GM21529 (cell line): ENCODE measurements at regions not wholly inside any gene's neighbourhood (a gene's known extent, or its start where the extent isn't known, plus 50 kb on each side); places are given as distances from the start of the nearest gene placed in this dataset.

Experiments used
- ATAC-seq: cut with Tn5 transposase; IDR thresholded peaks from one replicate; pipeline ENCODE4 v1.9.1; 2021; ENCODE audit not compliant: unreplicated experiment

DNA sequence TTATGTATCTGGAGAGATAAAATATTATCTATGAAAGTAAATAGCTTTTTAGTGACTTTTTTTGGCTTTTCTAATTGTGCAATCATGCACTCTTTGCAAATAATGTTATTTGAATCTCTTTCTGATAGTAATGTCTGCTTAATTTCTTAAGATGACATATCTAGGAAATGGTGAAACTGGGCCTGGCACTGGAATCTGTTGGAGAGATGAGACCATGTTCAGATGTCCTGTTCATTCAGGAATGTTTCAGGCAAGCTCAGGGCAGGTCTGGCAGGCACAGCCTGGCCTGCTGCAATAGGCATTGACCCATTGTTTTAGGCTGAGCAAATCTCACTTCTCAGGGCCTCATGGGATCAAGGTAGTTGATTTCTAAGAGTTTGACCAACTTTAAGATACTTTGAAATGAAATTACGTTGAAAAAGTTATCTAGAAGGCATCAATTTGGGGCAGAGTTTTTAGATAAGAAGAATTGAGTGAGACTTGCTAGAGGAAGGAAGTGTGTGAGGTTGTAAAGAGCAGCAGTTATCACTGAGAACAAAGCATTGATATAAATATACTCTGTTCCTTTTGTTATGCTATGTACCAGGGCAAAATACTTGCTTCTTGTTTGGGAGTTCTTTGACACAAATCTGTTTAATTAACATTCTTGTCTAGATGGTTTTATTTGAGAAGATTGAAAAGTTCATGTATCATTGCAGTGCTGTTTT, 133.0 kb upstream of the LEF1 start:
- ATAC-seq: no peak

DNA sequence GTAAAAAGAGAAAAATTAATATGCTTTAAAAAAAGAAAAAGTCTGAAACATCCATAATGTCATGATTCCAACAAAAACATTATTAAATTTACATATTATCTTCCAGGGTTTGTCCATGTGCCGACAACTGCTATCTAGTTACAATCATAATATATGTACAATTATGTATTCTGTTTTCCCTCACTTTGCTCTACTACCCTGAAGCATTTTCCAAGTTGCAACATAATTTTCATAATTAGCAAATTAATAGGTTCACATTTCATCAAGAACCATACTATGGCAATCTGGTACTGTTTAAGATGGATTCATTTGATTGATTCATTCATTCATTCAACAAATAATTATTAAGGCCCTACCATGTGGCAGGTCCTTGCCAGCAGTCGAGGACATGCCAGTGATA, 128.9 kb upstream of the LEF1 start:
- no peak for ATAC-seq

DNA sequence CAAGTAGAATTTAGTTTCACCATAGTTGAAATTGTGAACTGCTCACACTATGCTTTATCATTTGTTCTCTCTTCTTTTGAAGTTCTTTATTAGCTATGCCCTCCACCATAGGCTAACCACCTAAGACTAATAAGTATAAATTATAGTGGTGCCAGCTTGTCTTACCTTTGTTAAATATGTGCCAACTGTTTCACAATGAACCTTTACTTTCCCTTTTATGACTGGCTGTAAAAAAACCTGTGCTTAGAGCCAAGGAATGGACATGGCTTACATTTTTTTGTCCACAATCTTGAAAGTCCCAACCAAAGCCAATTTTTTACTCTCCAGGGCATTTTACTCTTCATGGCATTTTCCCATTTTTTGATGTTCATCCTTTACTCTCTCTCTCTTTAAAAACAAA, 123.5 kb upstream of the LEF1 start:
- ATAC-seq: no peak

DNA sequence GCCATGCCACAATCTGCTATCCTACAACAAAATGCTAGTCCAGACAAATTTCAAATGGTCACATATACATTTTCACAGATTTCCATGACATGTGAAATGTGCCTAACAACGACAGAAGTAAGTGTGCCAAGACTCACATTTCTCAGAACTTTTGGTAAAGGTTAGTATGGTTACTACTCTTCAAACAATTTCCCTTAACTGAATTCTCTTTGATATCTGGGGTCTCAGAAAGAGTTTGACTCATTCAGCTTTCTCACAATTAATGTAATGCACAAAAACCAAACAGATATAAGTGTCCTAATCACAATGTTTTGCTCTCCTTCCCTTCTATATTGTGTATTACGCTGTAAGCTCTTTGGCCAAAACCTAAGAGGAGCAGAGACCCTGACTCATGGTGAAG, 122.4 kb upstream of the LEF1 start:
- ATAC-seq: no peak

DNA sequence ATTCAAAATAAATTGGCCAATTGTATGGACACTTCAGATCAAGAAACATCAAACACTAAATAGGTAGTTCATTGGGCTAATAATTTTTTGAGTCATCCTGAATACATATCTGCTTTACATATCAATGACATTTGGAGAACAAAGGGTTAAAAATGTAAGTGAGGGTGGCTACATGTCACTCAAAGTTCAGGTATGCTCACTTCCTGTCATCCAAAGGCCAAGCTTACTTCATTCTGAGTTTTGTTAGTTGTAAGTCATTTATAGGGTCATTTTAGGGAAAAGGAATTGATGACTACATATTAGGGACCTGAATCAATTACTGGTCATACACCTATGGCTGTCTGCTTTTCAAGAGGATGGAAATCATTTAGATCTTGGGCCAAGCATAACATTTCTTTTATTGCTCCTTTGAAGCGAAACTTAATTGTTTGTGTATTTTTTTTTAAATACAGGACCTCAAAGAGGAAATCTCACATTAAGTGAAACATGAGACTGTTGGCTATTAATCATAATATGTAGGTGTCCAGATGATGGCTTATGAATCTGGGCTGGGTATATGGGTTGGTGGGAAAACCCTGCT, 119.2 kb upstream of the LEF1 start:
- ATAC-seq: no peak

DNA sequence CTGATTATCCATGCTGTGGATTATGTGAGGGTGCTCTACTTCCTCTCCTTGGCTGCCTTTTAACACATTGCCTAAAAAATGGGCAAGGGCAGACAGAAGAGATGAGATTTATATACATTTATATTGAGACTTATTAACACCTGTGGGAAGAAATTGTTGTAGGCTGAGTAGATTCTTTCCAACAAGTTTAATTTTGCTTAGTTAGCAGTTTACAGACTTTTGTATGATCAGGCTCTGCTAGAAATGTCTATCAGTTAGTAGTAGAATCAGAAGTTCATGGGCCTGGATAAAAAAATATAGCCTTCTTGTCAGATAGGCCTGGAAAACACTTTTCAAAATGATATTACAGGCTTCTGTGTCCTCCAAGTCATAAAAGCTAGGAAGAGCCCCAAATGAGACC, 111.3 kb upstream of the LEF1 start:
- ATAC-seq: no peak

DNA sequence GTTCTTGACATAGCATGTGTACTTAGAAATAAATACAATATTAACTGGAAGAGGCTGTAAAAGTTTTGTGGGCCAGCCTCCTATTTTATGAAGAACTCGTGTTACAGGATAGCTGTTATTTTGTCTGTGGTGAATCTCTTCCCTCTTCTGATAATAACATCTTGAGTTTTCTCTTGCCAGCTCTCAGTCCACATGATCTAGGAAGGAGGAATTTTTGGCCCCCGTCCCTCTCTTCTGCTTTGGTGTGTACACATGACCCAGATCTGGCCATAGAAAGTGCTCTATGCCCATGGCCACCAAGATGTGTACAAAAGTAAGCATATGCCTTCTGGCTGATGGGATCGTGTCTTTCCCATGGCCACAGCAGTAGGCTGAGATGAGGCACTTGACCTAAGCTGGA, 108.0 kb upstream of the LEF1 start:
- ATAC-seq: no peak

DNA sequence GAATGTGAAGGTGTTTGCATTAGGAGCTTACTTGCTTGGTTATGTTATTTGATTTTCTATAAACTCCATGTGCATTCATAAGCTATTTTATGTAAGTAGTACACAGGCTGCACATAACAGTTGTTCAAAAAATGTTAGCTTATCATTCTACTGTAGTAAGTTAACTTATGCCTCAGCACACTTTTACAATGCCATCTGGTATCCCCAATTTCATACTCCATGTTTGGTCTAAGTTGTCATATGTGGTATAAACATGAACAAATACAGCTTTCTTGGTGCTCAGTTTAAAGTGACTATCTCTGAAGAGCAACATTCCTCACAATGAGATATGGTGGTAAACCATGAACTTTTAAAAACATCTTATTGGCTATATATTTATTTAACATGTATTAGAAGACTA, 104.3 kb upstream of the LEF1 start:
- no peak for ATAC-seq

DNA sequence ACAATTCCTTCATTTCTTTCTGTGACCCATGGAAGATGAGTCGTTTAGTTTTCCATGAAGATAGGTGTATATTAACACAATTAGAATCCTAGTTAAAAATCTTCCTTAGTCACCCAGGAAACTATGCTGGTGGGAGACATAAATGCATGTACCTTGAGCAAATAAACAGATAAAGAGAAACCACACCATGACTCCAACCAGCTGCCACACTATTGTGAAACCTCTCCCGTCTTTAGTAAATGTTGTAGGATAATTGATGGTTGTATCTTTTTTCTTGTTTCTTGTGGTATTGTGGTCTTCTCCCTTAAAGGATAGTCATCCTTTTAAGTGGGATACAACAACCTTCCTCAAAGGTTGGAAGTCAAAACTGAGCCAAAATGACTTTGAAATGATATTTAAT, 103.8 kb upstream of the LEF1 start:
- no peak for ATAC-seq

DNA sequence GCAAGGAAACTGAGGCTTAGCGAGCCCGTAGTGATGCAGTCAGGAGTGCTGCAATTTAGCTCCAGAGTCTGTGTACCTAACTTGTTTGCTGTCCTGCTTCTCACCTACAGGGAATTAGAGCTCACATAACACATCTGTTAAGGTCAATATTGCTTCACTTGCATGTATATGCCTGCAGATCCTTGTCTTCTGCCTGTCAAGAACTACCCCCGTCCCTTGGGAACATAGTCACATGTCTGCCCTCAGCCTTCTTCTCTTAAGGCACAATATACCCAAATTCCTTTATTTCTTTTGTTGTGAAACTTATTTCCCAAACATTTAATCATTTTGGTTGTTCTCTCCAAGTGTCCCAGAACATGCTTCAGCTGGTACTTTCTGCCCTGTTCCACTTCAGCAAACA, 103.3 kb upstream of the LEF1 start:
- ATAC-seq: no peak

DNA sequence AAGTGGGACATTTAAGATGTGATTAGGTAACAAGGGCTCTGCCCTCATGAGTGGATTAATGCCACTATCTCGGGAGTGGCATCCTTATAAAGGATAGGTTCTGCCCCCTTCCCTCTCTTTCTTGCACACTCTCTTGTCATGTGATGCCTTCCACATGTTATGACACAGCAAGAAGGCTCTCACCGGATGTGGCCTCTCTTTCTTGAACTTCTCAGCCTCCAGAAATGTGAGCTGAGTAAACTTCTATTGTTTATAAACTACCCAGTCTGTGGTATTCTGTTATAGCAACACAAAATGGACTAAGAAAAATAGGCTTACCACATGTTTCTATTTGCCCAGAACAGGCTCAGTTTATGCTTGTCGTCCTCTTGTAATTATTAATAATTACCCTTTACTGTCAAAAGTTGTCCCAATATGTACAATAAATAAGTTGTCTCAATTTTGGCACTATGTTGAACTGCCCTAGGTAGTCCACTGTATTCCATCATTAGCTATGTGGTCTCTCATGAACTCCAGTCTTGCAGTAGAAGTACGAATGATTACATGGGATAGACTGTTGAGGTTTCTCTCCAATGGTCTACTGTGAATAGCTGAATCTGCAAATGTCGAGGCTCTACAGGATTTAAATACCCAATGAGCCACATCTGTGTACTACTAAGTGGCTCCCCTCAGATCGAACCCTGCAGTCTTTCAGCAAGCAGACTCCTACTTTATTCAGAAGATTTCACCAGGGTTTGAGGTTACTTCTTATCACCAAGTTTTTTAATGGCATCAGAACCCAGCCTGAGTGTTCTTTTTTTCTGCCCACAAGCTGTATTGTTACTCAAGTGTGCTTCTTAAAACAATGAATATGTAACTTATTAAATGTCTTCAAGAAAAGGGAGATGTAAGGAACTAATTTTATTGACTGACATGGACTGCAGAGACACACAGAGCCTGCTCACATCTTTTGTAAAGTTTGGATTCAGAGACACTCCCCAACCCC, 102.0 kb upstream of the LEF1 start:
- ATAC-seq: no peak

DNA sequence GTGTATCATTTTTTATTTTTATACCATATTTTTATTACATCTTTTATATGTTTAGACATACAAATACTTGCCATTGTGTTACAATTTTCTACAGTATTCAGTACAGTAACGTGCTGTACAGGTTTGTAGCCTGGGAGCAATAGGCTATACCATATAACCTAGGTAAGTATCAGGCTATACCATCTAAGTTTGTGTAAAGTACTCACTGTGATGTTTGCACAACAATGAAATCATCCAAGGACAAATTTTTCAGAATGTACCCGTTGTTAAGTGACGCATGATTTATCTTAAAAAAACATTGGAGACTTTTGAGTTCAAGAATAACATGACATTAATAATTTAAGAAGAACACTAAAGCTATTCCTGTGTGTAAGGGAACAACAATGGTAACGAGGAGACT, 96.0 kb upstream of the LEF1 start:
- ATAC-seq: no peak

DNA sequence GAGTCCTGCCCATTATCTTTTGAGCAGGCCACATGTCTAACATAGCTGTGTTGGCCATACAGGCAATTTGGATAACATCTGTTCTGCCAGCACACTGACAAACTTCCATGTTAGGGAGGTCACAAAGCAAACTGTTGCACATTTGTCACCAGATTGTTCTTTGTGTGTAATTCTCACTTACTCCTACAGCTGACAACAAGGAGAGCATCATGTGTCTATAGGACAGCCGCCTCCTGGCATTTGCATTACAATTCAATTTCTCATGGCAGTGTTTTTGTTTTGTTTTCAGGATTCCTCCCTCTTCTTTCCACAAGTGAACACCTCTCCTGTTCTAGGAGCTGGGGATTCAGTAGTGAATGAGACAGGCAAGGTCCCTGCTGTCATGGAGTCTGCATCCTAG, 94.3 kb upstream of the LEF1 start:
- ATAC-seq: no peak

DNA sequence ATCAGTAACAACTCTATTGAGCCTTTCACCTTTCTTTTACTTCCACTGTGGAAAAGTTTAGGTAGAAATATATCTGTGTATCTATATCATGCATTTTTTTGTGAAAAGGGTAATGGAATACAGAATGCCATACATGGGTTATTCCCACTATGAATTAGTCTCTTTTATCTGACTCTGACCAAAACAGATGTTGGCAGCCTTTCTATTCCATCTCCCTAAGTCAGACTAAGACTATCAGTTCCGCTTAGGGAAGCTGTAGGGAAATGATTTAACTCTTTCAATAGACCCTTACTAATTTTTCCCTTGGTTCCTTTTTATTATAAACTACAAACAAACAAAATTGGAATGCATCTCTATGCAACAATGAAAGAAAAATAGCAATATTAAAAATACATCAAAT, 92.3 kb upstream of the LEF1 start:
- ATAC-seq: no peak

DNA sequence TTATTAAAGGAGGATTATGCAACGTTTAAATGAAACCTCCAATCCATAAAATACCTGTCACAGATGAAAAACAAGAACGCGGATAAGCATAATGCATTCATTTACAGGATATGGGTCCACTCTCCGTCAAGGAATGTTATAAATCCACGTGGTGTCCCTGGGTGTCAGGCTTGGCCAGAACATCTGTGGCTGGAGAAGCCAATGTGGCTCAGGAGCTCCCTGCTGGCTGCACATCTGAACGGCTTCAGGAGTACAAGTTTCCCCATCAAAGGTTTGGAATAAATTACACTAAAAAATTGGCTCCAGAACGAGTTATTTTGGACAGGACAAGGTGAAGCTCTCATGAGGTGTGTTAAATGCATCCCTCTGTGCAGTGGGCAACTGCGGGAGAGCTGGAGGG, 87.8 kb upstream of the LEF1 start:
- ATAC-seq: no peak

DNA sequence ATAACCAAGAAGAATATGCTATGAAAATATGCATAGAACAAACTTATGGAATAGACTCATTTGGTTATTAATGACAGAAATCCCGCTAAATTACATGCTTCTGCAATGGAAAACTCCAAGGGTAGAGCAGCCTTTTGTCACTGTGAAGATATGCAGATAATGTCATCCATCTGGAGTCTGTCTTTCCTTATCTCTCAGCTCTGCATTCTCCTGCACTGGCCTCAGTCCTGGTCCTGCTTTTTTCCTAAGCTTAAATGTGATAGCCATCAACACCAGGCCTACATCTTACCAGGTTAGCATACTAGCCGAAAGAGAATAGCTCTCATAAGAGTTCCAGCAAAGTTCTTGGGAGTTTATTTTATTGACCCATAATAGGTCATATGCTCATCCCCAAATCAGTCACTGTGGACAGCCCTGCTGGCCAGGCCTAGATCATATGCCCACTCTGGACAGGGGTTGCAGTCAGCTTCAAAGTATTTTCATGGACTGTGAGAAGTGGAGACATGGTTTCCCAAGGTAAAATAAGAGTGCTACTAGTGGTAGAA, 86.5 kb upstream of the LEF1 start:
- ATAC-seq: no peak

DNA sequence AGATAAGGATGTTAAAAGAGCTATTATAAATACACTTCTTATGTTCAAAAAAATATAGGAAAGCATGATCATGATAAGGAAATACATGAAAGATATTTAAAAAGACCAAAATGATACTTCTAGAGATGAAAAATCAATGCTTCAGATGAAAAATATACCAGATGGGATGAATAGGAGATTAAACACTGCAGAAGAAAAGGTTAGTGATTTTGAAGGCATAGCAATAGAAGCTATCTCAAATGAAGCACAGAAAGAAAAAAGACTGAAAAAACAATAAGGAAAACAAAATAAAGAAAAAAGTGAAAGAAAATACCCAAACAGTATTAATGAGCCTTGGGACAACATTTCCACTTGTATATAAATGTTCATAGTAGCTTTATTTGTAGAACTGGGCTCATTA, 80.7 kb upstream of the LEF1 start:
- ATAC-seq: no peak

DNA sequence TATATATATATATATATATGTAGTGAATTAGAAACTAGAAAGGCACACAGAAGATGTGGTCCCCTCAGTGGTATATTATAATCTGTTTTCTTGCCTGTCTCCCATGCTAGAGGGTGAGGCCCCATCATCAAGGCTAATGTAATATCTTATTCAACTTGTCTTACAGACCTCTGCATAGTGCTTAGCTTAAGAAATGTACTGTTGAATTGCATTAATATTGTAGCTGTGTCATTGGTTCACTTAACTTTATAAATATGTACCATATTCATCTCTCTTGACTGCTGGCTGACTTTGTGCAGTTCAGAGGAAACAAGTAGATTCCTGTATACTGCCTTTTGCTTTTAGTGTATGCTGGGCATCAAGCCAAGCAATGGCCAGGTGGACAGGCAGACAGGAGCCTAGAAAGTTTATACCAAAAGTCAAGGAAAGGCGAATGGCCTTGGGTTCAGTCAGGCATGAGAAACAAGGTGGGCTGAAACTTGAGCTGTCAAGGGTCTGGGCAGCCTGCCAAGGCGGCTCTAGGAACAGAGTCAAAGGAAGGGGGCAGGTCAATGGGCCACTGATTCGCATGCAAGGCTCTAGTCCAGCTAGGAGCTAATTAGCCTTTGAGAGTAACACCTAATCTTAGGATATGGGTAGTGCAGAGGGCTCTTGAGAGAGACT, 78.8 kb upstream of the LEF1 start:
- no peak for ATAC-seq

DNA sequence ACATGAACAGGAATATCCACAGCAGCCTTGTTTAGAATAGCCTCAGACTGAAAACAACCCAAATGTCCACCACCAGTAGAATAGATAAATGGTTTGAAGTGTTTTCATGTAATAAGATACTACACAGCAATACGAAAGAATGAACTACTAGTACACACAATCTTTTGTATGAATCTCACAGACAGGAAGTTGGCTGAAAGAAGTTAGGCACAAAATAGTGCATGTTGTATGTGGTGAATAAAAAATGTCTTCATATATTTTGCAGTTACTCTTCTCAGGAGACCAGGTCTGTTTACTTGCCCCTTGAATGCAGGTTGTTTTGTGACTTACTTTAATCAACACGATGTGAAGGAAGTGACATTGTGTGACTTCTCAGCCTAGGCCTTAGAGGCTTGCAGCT, 75.9 kb upstream of the LEF1 start:
- no peak for ATAC-seq

DNA sequence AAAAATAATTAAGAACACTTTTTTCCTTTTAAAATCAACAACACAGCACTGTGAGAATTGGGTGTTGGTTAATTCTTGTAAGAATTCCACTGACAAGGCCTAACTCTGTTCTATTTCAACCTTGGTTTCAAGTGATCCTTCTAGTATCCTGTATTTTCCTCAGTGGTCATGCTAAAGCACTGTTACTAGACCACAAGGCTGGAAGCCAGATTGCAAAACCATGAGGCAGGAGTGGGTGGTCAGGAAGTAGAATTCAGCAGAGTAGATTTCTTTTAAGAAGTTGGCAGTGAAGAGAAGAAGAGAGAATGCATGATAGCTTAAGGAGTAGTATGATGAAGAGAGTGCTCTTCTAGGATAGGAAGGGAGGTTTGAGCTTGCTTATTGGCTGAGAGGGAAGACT, 71.6 kb upstream of the LEF1 start:
- no peak for ATAC-seq

DNA sequence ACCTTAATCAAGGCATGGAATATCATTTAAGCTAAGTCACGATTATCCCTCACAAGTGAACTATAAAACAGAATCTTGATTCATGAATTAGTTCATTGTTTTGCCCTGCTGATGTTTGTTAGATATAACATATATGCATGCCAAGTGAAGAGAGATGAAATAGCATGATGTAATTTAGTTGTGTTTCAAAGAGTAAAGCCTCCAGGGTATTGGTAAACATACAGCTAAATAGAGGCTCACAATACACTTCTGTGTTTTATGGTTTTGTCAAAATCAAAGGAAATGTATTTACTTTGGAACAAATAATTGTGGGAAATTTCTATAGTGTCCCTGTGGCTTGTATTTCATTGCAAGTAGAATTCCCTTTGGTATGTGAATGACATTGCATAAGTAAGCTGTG, 69.0 kb upstream of the LEF1 start:
- ATAC-seq: no peak
